H1 (cell line): ENCODE measurements at regions not wholly inside any gene's neighbourhood (a gene's known extent, or its start where the extent isn't known, plus 50 kb on each side); places are given as distances from the start of the nearest gene placed in this dataset.

Experiments used
- BACH1 ChIP-seq: IDR thresholded peaks from 2 replicates; pipeline ENCODE4 v1.6.1; 2012; ENCODE audit warnings: low read length, improper control_type of control experiment
- CHD7 ChIP-seq: fragments of 300-600 bp; sonication (generic); IDR thresholded peaks from 2 replicates; pipeline ENCODE4 v1.7.1; 2012; ENCODE audit warnings: low read length, moderate library complexity, mild to moderate bottlenecking, inconsistent platforms; ENCODE audit not compliant: insufficient replicate concordance
- KDM5A ChIP-seq: fragments of 200-600 bp; IDR thresholded peaks from 2 replicates; pipeline ENCODE4 v1.7.1; 2012; ENCODE audit warnings: mild to moderate bottlenecking, low read length, inconsistent platforms, mixed read lengths
- MAX ChIP-seq: IDR thresholded peaks from 2 replicates; pipeline ENCODE4 v1.6.1; 2012; ENCODE audit warnings: inconsistent platforms

- TF ChIP-seq KDM5A (no peak), CHD7 (no peak), MAX (no peak), BACH1 (no peak)
Measured at GRCh38 chr9:32723789-32724325, 59.5 kb upstream of the TMEM215 start (continued).
